HG03025 (cell line): ENCODE measurements at regions not wholly inside any gene's neighbourhood (a gene's known extent, or its start where the extent isn't known, plus 50 kb on each side); places are given as distances from the start of the nearest gene placed in this dataset.
"Not testable (repeated sequence)": the region's sequence is repeated elsewhere in the genome, so short reads cannot be mapped to it uniquely, and the experiment has no call there.

ENCODE experiments used
- ATAC-seq: cut with Tn5 transposase; IDR thresholded peaks from one replicate; pipeline ENCODE4 v1.9.1; 2021; ENCODE audit warnings: mild to moderate bottlenecking, moderate library complexity; ENCODE audit not compliant: unreplicated experiment, low FRiP score

DNA sequence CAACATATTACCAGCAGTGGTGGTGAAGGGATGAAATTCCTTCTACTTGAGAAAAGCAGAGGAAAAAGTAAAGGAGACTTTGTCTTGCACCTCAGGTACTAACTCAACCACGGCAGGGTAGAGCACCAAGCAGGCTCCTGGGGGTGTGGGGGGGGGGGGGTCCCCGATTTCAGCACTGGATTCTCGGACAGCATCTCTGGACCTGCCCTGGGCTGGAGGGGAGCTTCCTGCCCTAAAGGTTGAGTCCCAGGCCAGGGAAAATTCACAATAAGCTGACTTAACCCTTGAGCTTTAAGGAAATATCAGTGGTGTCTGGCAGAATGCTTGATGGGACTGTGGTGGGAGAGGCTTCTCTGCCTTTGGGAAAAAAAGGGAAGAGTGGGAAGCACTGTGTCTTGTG, 233.2 kb upstream of the CXADR start:
- ATAC-seq, result no peak

DNA sequence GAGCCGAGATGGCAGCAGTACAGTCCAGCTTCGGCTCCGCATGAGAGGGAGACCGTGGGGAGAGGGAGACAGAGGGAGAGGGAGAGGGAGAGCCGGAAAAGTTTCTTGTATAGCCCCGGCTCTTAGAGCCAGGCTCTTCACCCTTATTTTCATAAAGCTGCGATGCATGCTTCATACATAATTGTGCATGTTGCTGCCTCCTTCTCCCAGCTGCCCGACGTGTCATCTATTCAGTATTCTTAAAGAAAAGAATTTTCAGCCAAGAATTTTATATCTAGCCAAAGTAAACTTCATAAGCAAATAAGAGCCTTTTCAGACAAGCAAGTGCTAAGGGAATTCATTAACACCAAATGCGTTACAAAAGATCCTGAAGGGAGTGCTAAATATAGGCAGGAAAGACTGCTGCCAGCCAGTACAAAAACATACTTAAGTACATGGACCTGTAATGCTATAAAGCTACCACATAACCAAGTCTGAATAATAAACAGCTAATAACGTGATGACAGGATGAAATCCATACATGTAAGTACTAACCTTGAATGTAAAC, 219.8 kb upstream of the CXADR start:
- not testable (repeated sequence) for ATAC-seq

- no peak for ATAC-seq
Observed at GRCh38 chr21:17295997-17296396, 216.8 kb upstream of the CXADR start.

DNA sequence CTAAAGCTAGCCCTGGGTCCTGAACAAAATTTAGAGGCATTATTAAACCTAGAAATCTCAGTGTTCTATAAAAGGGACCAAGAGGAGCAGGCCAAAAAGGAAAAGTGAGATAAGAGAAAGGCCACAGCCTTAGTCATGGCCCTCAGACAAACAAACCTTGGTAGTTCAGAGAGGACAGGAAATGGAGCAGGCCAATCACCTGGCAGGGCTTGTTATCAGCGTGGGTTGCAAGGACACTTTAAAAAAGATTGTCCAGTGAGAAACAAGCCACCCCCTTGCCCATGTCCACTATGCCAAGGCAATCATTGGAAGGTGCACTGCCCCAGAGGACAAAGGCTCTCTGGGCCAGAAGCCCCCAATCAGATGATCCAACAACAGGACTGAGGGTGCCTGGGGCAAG, 213.3 kb upstream of the CXADR start:
- not testable (repeated sequence) for ATAC-seq

DNA sequence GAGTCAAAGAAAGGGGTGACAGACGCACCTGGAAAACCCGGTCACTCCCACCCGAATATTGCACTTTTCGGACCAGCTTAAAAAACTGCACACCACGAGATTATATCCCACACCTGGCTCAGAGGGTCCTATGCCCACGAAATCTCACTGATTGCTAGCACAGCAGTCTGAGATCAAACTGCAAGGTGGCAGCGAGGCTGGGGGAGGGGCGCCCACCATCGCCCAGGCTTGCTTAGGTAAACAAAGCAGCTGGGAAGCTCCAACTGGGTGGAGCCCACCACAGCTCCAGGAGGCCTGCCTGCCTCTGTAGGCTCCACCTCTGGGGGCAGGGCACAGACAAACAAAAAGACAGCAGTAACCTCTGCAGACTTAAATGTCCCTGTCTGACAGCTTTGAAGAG, 185.1 kb upstream of the CXADR start:
- not testable (repeated sequence) for ATAC-seq

DNA sequence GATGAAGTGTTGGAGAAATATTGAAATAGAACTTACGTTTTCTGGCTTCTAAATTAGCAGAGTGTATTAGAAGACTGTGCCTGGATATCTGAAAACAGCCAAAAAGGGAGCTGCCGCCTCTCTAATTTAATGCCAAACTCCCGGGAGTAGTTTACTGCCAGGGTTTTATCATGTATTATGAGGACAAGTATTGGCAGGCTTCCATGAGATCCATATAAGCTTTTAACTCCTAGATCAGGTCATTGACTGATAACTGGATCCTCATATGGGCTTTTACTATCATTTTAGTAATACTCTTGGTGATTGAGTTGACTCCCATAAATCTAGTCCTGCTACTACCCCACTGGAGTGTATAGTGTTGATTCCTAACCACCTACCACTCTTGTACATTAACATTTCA, 178.4 kb upstream of the CXADR start:
- ATAC-seq, result no peak

- no peak for ATAC-seq
Observed at GRCh38 chr21:17340081-17340480, 172.8 kb upstream of the CXADR start.

DNA sequence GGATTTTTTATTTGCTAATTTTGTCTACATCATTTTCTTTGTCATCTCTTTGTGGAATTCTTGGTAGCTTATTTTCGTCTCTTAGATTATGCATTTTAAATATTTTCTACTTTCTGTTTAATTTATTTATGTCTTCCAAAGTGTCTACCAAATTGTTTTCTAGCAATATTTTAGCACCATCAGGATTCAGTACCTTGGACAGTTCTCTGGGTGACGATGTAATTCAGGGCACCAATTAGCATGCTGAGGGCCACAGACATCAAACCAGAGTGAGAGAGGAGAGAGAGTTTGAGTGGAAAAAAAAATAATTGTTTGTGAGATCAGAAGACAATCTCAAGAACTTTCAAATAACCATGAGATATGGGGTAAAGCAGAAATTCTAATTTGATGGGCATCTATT, 169.8 kb upstream of the CXADR start:
- ATAC-seq, result no peak

- no peak for ATAC-seq
Observed at GRCh38 chr21:17348357-17348756, 164.5 kb upstream of the CXADR start.

GRCh38 chr21:17348849-17349248, 164.0 kb upstream of the CXADR start:
- ATAC-seq, result no peak

GRCh38 chr21:17351766-17352165, 161.1 kb upstream of the CXADR start:
- ATAC-seq, result no peak

DNA sequence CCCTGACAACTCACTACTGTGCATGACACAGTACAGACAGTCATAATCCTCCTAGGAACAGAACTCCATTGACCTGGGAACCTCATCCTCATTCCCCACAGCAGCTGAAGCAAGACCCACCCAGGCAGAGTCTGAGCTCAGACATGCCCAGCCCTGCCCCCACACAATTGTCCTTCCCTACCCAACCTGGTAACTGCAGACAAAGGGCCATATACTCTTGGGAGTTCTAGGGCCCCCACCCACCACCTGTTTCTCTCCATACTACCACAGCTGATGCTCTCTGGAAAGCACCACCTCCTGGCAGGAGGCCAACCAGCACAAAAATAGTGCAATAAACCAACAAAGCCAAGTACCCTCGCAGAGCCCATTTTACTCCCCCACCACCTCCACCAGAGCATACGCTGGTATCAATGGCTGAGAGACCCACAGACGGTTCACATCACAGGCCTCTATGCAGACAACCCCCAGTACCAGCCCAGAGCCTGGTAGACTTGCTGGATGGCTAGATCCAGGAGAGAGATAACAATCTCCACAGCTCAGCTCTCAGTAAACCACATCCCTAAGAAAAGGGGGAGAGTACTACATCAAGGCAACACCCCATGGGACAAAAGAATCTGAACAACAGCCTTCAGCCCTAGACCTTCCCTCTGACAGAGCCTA, 159.7 kb upstream of the CXADR start:
- no peak for ATAC-seq

DNA sequence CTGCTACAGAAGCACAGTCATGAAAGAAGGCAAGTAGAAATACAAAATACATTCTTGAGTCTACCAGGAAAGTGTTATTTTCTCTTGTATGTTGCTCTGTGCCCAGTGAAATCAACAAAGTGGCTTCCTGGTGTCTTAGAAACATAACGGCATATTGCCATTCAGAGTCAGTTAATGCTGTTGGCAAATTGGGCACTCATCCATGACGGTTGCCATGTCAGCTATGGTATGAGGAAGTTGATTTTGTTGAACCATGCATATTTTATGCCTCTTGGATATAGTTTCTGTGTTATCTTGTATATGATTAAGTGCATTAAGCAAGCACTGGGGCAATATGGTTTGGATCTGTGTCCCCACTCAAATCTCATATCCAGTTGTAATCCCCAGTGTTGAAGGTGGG, 153.1 kb upstream of the CXADR start:
- ATAC-seq, result no peak

- no peak for ATAC-seq
Observed at GRCh38 chr21:17368748-17369363, 144.0 kb upstream of the CXADR start.

DNA sequence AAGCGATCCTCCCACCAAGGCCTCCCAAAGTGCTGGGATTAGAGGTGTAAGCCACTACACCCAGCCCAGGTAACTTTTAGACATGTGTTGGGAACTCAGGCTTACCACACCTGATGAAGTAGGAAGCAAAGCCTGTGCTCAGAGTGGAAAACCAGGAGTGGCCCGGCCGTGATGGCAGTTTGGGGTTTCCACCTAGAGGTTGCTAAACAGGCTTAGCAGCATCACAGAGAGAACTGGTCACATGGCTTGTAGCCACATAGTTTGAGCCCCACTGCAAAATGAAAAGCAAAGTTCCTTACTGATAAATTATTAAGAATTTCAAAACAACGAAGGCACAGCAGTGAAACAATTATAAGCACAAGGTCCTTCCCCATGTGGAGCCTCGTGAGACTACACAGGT, 142.6 kb upstream of the CXADR start:
- no peak for ATAC-seq

DNA sequence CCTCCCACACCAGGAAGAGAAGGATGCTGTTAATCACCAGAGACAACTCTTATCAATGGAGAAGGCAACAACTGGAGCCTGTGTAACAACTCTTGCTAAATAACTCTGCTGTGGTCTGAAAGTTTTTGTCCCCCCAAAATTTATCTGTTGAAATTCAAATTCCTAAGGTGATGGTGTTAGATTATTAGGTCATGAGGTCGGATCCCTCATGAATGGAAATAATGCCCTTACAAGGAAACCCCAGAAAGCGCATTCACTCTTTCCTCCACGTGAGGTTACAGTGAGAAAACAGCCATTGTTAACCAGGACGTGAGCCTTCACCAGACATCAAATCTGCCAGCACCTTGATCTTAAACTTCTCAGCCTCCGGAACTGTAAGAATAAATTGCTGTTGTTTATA, 141.9 kb upstream of the CXADR start:
- no peak for ATAC-seq

DNA sequence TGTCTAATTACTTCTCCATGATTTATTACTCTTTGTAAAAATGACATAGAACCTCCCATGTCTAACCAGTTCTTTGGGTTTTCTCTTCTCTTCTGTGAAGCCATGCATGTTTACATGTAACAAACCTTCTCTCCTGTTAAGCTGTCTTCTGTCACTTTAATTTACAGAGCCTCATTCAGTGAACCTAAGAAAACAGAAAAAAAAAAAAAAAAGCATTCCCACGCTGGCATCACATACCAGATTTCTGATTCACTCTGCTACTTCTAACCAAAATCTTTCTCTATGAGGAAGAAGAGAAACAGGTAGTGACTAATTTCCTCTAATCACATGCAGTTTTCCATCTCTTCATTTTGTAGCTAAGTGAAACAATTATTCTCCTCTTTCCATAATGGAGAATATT, 141.4 kb upstream of the CXADR start:
- no peak for ATAC-seq

GRCh38 chr21:17372200-17372599, 140.6 kb upstream of the CXADR start:
- ATAC-seq, result no peak

- ATAC-seq, result no peak
Observed at GRCh38 chr21:17386498-17386897, 126.3 kb upstream of the CXADR start.

DNA sequence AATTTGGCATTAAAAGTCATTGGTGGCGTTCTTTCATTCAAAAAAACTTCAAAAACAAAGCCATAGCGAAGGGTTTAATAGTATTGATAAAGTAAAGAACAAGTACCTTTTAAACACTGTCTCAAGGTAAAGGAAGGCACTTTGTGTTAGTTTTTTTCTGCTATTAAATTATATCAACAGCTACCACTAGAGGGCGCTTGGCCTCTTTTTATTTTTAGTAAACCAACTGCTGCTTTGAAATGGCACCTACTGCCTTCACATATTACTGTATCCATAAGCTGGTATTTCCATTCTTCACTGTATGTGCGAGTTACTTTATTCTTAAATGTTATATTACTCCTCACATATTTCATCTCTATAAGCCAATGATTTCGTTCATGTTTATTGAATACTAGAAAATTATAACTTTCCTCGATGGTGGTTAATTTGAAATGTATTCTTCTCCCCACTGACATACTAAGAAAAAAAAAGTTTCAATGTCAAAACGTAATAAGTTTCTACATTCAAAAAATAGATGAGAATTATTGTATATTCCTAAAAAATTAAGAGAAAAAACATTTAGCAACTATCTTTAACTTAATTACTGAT, 125.7 kb upstream of the CXADR start:
- ATAC-seq, result peak; percentile 71

- no peak for ATAC-seq
Observed at GRCh38 chr21:17388226-17388625, 124.6 kb upstream of the CXADR start.

- no peak for ATAC-seq
Observed at GRCh38 chr21:17389311-17389710, 123.5 kb upstream of the CXADR start.
